ENCODE measurements at regions not wholly inside any gene's neighbourhood (a gene's known extent, or its start where the extent isn't known, plus 50 kb on each side); places are given as distances from the start of the nearest gene placed in this dataset.

GRCh38 chr5:52277101-52277500 lies 510.6 kb upstream of the ITGA1 start:
- TF ChIP-seq EZH2 (IDR thresholded peaks at IDR 0.05) (no peak), POLR2AphosphoS5 (IDR thresholded peaks at IDR 0.05; ENCODE audit: borderline replicate concordance, low read depth, low read length) (no peak), FOXP2 (optimal IDR thresholded peaks at IDR 0.05; ENCODE audit: control extremely low read depth, extremely low read length, insufficient read depth) (no peak)

Measured in SK-N-MC (cell line).